ENCODE measurements at regions not wholly inside any gene's neighbourhood (a gene's known extent, or its start where the extent isn't known, plus 50 kb on each side); places are given as distances from the start of the nearest gene placed in this dataset.

DNA sequence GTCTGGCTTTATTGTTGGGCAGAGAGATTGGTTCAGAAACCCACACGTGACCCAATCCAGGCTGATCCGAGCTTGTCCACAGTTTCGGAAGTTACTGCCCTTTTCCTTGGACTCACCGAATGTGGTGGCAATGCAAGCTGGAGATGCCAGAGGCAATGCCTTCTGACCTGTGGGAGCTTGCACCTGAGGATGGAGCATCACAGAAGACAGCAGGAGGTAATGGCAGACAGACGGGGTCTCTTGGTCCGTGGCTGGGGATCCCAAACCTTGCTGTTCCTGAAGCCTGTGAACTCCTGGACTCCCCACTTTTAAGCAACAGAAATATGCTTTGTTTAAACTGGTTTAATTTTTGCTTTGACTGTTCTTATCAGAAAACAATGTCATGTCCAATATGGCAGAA lies 265.2 kb upstream of the IRX1 start:
- CTCF ChIA-PET, result no interaction called here

DNA sequence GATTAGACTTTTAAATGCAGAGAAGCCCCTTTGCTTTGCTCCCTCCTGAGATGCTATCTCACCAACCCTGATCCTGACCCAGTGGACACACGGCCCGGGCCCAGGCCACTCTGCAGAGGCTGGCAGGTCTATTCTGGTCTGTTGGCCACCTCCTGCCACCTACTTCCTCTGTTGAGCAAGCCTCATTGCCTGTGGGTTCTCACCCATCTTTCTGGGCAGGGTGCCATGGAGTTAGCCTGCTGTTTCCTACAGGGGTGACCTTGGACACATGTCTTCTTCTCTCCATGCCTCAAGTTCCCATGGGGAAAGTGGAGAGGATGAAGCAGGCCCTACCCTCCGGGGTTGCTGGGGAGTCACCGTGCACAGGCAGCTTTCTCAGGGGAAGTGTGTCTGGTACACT lies 266.2 kb upstream of the IRX1 start:
- DNase-seq (ENCODE audit: low read depth, low spot score), result no peak
- SMC1A ChIA-PET (ENCODE audit: uncharacterized antibody, unreplicated experiment), result no interaction called here
- TF ChIP-seq RELA (IDR thresholded peaks at IDR 0.05; ENCODE audit: borderline replicate concordance, partially characterized antibody) (no peak), MTA2 (IDR thresholded peaks at IDR 0.05; ENCODE audit: low read depth) (no peak), HDGF (IDR thresholded peaks at IDR 0.05) (no peak), SIN3A (IDR thresholded peaks at IDR 0.05; ENCODE audit: low read depth, low read length) (no peak), POLR2AphosphoS2 (IDR thresholded peaks at IDR 0.05; ENCODE audit: low read depth, low read length) (no peak), SUZ12 (IDR thresholded peaks at IDR 0.05; ENCODE audit: unreplicated experiment) (no peak), NRF1 (conservative IDR thresholded peaks at IDR 0.05; ENCODE audit: low read depth, low read length) (no peak), SRF (IDR thresholded peaks at IDR 0.05; ENCODE audit: low read depth in 2 of 2, low read length in 2 of 2) (no peak), CHD1 (IDR thresholded peaks at IDR 0.05; ENCODE audit: low read depth, low read length) (no peak), ETV6 (conservative IDR thresholded peaks at IDR 0.05 in 1 of 2, IDR thresholded peaks at IDR 0.05 in 1 of 2; ENCODE audit: borderline replicate concordance in 1 of 2, low read depth in 1 of 2) (no peak), CHD4 (IDR thresholded peaks at IDR 0.05) (no peak)
- TF ChIP-seq, protein P1, sequence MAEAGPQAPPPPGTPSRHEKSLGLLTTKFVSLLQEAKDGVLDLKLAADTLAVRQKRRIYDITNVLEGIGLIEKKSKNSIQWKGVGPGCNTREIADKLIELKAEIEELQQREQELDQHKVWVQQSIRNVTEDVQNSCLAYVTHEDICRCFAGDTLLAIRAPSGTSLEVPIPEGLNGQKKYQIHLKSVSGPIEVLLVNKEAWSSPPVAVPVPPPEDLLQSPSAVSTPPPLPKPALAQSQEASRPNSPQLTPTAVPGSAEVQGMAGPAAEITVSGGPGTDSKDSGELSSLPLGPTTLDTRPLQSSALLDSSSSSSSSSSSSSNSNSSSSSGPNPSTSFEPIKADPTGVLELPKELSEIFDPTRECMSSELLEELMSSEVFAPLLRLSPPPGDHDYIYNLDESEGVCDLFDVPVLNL (IDR thresholded peaks at IDR 0.05; ENCODE audit: low read depth, low read length), result no peak
- TF ChIP-seq, protein P2, sequence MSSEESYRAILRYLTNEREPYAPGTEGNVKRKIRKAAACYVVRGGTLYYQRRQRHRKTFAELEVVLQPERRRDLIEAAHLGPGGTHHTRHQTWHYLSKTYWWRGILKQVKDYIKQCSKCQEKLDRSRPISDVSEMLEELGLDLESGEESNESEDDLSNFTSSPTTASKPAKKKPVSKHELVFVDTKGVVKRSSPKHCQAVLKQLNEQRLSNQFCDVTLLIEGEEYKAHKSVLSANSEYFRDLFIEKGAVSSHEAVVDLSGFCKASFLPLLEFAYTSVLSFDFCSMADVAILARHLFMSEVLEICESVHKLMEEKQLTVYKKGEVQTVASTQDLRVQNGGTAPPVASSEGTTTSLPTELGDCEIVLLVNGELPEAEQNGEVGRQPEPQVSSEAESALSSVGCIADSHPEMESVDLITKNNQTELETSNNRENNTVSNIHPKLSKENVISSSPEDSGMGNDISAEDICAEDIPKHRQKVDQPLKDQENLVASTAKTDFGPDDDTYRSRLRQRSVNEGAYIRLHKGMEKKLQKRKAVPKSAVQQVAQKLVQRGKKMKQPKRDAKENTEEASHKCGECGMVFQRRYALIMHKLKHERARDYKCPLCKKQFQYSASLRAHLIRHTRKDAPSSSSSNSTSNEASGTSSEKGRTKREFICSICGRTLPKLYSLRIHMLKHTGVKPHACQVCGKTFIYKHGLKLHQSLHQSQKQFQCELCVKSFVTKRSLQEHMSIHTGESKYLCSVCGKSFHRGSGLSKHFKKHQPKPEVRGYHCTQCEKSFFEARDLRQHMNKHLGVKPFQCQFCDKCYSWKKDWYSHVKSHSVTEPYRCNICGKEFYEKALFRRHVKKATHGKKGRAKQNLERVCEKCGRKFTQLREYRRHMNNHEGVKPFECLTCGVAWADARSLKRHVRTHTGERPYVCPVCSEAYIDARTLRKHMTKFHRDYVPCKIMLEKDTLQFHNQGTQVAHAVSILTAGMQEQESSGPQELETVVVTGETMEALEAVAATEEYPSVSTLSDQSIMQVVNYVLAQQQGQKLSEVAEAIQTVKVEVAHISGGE (CRISPR knock-in tag; IDR thresholded peaks at IDR 0.05), result no peak

More for the DNA sequence above, 265.2 kb upstream of the IRX1 start:
- Histone ChIP-seq H3K27me3 (replicated peaks in 1 of 2; ENCODE audit: control insufficient read depth in 2 of 2, insufficient read depth in 2 of 2, low read length in 1 of 2) (no peaks in the 10 kb centered on the region), H3K4me3 (no peak overlapping the region), H3K79me2 (ENCODE audit: control insufficient read depth, insufficient read depth, low read length) (no peaks in the 10 kb centered on the region), H2AFZ (ENCODE audit: control insufficient read depth, low read depth, low read length) (no peak overlapping the region), H3K9me3 (replicated peaks; ENCODE audit: control insufficient read depth, insufficient read depth, low read length) (no peaks in the 10 kb centered on the region; the same call in 2 of the 3 replicates), H3K9ac (ENCODE audit: control insufficient read depth, insufficient read depth, low read length) (no peak overlapping the region), H4K20me1 (ENCODE audit: control insufficient read depth, insufficient read depth) (no peaks in the 10 kb centered on the region), H3K36me3 (ENCODE audit: control insufficient read depth in 2 of 2, insufficient read depth in 2 of 2, low read length in 1 of 2) (no peaks in the 10 kb centered on the region), H3K27ac (ENCODE audit: control insufficient read depth, insufficient read depth) (no peak overlapping the region), H3K4me2 (ENCODE audit: control insufficient read depth, insufficient read depth) (no peak overlapping the region), H3K4me1 (ENCODE audit: control insufficient read depth, insufficient read depth, low read length) (no peaks in the 10 kb centered on the region)
- no TSS peak for BruUV-seq (replicated peaks)
- intact Hi-C loops (cut with micrococcal nuclease; ENCODE audit: unreplicated experiment) (no loop called here), in situ Hi-C loops (cut with MboI) (no loop called here)
- ATAC-seq, result no peak
- no peak for DNase-seq (ENCODE audit: low read depth, low spot score)
- no peak for FAIRE-seq
- SMC1A ChIA-PET (ENCODE audit: uncharacterized antibody, unreplicated experiment), result no interaction called here
- POLR2A ChIA-PET, result no interaction called here
- 24% methylated on average over 6 of the region's 6 CpGs for WGBS (ENCODE audit: insufficient coverage, insufficient replicate concordance, low lambda C conversion rate, missing lambda C conversion rate)
- TF ChIP-seq ATF7 (IDR thresholded peaks at IDR 0.05; ENCODE audit: low read depth) (no peak), NRF1 (conservative IDR thresholded peaks at IDR 0.05; ENCODE audit: low read depth, low read length) (no peak), NFIC (IDR thresholded peaks at IDR 0.05; ENCODE audit: low read depth, low read length) (no peak), FOXM1 (IDR thresholded peaks at IDR 0.05; ENCODE audit: low read depth, low read length) (no peak), SMAD1 (IDR thresholded peaks at IDR 0.05; ENCODE audit: low read depth, partially characterized antibody) (no peak), ZNF274 (IDR thresholded peaks at IDR 0.05; ENCODE audit: insufficient read depth, insufficient read length) (no peak), WRNIP1 (IDR thresholded peaks at IDR 0.05; ENCODE audit: borderline replicate concordance, low read depth, low read length) (no peak)
- RAD21 ChIA-PET (ENCODE audit: unreplicated experiment), result no interaction called here

More for the DNA sequence above, 266.2 kb upstream of the IRX1 start:
- Histone ChIP-seq H3K27ac (ENCODE audit: control insufficient read depth, insufficient read depth) (no peak overlapping the region), H3K27me3 (replicated peaks in 1 of 2; ENCODE audit: control insufficient read depth in 2 of 2, insufficient read depth in 2 of 2, low read length in 1 of 2) (no peaks in the 10 kb centered on the region), H3K9me3 (replicated peaks; ENCODE audit: control insufficient read depth, insufficient read depth, low read length) (no peaks in the 10 kb centered on the region; the same call in 2 of the 3 replicates), H3K4me1 (ENCODE audit: control insufficient read depth, insufficient read depth, low read length) (no peaks in the 10 kb centered on the region), H2AFZ (ENCODE audit: control insufficient read depth, low read depth, low read length) (no peak overlapping the region), H3K79me2 (ENCODE audit: control insufficient read depth, insufficient read depth, low read length) (no peaks in the 10 kb centered on the region), H3K4me3 (no peak overlapping the region), H4K20me1 (ENCODE audit: control insufficient read depth, insufficient read depth) (no peaks in the 10 kb centered on the region), H3K4me2 (ENCODE audit: control insufficient read depth, insufficient read depth) (no peak overlapping the region), H3K9ac (ENCODE audit: control insufficient read depth, insufficient read depth, low read length) (no peak overlapping the region), H3K36me3 (ENCODE audit: control insufficient read depth in 2 of 2, insufficient read depth in 2 of 2, low read length in 1 of 2) (no peaks in the 10 kb centered on the region)
- RAD21 ChIA-PET (ENCODE audit: unreplicated experiment), result no interaction called here
- in situ Hi-C loops (cut with MboI) (no loop called here), intact Hi-C loops (cut with micrococcal nuclease; ENCODE audit: unreplicated experiment) (no loop called here)
- CTCF ChIA-PET, result no interaction called here
- POLR2A ChIA-PET, result no interaction called here
- WGBS (ENCODE audit: insufficient coverage, insufficient replicate concordance, low lambda C conversion rate, missing lambda C conversion rate), result 26% methylated on average over 4 of the region's 4 CpGs
- no TSS peak for BruUV-seq (replicated peaks)
- FAIRE-seq (no peak), ATAC-seq (no peak)
